ENCODE measurements at regions not wholly inside any gene's neighbourhood (a gene's known extent, or its start where the extent isn't known, plus 50 kb on each side); places are given as distances from the start of the nearest gene placed in this dataset.

DNA sequence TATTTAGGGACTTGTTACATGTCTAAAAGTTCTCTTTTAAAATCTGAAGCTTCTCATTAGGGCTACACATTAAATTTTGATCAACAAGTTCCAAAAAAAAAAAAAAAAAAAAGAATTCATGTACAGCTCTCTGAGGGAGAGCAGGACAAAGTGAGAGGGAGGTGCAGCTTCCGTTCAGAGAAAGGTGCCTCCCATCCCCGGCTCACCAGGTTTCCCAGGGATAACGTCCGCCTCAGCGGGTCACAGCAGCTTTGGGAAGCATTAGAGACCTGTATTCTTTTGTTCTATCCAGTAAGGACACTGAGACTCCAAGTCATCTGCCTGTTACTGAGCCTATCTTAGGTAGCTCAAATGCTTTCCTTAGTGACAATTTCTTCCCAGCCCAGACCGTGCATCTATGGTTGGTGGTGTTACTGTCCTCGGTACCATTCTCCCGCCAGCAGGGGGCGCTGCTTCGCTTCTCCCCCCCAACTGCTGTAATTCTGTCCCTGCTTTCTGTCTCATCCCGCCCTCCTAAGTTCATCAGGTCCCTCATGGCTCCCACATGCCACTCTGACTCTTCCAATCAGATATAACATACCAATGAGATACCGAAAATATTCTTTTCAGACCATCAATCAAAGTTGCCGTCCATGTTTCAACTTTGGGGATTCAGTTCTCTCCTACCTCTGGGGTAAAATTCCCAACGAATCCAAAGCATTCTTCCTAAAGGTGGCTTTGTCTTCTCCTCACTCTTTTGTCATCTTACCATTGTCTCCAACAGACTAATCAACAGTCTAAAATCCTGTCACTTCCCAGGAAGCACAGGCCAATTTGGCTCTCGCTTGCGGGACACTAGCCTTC is 466.5 kb downstream of the METTL4 start:
- Mint-ChIP-seq H3K27ac (no peak overlapping the region), H3K9me3 (peaks cover 10% of the 10 kb centered on the region), H3K36me3 (no peaks in the 10 kb centered on the region), H3K4me3 (no peak overlapping the region), H3K27me3 (ENCODE audit: low read depth) (peaks cover 2% of the 10 kb centered on the region), H3K4me1 (peaks cover 9% of the 10 kb centered on the region)
- TF ChIP-seq, protein P1, sequence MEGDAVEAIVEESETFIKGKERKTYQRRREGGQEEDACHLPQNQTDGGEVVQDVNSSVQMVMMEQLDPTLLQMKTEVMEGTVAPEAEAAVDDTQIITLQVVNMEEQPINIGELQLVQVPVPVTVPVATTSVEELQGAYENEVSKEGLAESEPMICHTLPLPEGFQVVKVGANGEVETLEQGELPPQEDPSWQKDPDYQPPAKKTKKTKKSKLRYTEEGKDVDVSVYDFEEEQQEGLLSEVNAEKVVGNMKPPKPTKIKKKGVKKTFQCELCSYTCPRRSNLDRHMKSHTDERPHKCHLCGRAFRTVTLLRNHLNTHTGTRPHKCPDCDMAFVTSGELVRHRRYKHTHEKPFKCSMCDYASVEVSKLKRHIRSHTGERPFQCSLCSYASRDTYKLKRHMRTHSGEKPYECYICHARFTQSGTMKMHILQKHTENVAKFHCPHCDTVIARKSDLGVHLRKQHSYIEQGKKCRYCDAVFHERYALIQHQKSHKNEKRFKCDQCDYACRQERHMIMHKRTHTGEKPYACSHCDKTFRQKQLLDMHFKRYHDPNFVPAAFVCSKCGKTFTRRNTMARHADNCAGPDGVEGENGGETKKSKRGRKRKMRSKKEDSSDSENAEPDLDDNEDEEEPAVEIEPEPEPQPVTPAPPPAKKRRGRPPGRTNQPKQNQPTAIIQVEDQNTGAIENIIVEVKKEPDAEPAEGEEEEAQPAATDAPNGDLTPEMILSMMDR (IDR thresholded peaks at IDR 0.05; ENCODE audit: unreplicated experiment): peak; percentile 84
- DNase-seq (ENCODE audit: low spot score in 2 of 2, unreplicated experiment in 2 of 2): peak in 1 of 2 experiments; percentile 47

DNA sequence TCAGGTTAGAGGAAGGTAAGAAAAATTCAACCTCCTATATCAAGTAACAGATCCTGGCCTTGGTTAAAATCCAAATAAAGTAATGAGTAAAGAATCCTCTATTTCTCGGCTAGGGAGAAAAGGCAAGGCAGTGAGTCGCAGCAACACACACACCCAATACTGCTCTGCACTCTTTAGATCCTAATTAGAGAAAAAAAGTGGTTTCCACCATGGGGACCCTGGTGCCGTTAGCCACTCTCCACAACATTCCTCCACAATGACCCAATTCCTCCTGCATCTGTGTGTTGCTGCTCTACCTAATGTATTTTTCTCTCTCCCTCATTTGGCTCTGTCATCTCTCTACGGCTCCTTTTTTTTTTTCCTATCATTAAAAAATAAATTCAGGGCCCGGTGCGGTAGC is 462.7 kb downstream of the METTL4 start:
- H3K27me3 Mint-ChIP-seq (ENCODE audit: low read depth): peaks cover 4% of the 10 kb centered on the region
- H3K36me3 Mint-ChIP-seq: no peaks in the 10 kb centered on the region
- no peak for DNase-seq (ENCODE audit: low spot score in 2 of 2, unreplicated experiment in 2 of 2)
- no peaks in the 10 kb centered on the region for H3K9me3 Mint-ChIP-seq
- peak overlapping the region; percentile 71 for H3K27ac Mint-ChIP-seq
- peaks cover 16% of the 10 kb centered on the region for H3K4me1 Mint-ChIP-seq
- H3K4me3 Mint-ChIP-seq: no peak overlapping the region
- TF ChIP-seq, protein P1 (IDR thresholded peaks at IDR 0.05; ENCODE audit: unreplicated experiment): no peak

DNA sequence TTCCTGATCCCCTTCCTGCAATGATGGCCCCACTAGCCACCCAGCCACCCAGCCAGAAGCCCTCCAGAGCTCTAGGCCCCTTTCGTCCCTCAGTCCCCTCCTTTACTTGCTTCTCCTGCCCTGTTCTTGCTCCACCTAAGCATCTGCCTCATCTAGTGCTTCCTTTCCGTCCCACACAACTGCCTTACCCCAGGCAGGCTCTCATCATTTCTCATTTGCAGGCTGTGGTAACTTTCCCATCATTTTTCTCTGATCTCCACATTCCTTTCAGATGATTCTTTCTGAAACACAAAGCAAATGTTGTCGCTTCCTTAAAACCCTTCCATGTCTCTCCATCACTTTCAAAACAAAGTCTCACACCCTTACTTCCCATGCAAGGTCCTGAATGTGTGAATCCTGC is 459.8 kb downstream of the METTL4 start:
- Mint-ChIP-seq H3K4me1 (peaks cover 16% of the 10 kb centered on the region), H3K4me3 (no peak overlapping the region), H3K36me3 (no peaks in the 10 kb centered on the region), H3K9me3 (no peaks in the 10 kb centered on the region), H3K27ac (no peak overlapping the region), H3K27me3 (ENCODE audit: low read depth) (peaks cover 5% of the 10 kb centered on the region)
- no peak for DNase-seq (ENCODE audit: low spot score in 2 of 2, unreplicated experiment in 2 of 2)
- TF ChIP-seq, protein P1 (IDR thresholded peaks at IDR 0.05; ENCODE audit: unreplicated experiment): no peak

DNA sequence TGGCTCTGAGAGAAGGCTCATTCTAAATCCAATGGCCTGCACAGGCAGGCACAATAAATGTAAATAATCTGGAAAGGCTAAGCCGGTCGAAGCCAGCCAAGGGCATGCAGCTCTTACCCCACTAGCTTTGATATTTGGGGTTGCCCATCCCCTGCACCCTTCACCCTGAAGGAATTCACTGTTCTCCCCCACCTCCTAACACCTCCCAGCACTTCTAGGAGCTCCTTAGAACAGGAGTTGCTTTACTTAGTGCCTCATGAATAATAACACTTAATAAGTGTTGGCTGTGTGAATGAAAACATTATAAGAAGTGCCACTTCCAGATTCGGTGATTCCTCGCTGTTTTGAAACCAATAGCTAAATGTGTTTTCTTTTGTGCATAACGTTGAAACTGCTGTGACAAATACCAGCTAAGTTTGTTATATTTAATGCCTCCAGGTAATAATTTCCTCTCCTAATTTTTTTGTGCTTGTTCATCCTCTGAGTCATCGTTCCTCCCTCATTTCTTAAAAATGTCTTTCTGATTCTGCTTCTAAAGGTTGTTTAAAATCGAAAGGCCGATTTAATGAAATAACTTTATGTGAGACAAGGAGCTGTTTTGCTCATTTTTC is 458.8 kb downstream of the METTL4 start:
- no peak overlapping the region for H3K4me3 Mint-ChIP-seq
- TF ChIP-seq, protein P1 (IDR thresholded peaks at IDR 0.05; ENCODE audit: unreplicated experiment): no peak

DNA sequence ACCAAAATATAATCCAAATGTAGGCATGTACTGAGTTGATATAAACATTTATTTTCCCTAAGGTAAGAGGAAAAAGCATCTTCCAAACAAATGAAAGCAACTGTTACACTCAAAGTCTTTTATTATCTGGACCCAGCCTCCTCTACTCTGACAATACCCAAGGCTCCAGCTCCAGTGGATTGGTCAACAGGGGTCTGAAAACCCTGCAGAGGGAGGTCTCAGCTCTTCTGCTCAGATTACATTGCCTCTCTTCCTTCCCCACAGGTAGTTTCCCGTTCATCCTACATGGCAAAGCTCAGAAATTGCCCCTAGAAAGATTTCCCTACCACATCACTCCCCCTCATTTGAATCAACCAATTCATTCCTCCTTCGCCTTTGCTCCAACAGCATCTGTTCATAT is 457.0 kb downstream of the METTL4 start:
- no peak for DNase-seq (ENCODE audit: low spot score in 2 of 2, unreplicated experiment in 2 of 2)
- H3K36me3 Mint-ChIP-seq: no peaks in the 10 kb centered on the region
- H3K27ac Mint-ChIP-seq: no peak overlapping the region
- peaks cover 7% of the 10 kb centered on the region for H3K4me1 Mint-ChIP-seq
- peaks cover 5% of the 10 kb centered on the region for H3K27me3 Mint-ChIP-seq (ENCODE audit: low read depth)
- H3K4me3 Mint-ChIP-seq: no peak overlapping the region
- TF ChIP-seq, protein P1 (IDR thresholded peaks at IDR 0.05; ENCODE audit: unreplicated experiment): no peak
- H3K9me3 Mint-ChIP-seq: no peaks in the 10 kb centered on the region

More for the DNA sequence above, 458.8 kb downstream of the METTL4 start:
- no peaks in the 10 kb centered on the region for H3K36me3 Mint-ChIP-seq
- H3K4me1 Mint-ChIP-seq: peaks cover 16% of the 10 kb centered on the region
- DNase-seq (ENCODE audit: low spot score in 2 of 2, unreplicated experiment in 2 of 2): no peak
- no peak overlapping the region for H3K27ac Mint-ChIP-seq
- peaks cover 5% of the 10 kb centered on the region for H3K27me3 Mint-ChIP-seq (ENCODE audit: low read depth)
- H3K9me3 Mint-ChIP-seq: no peaks in the 10 kb centered on the region

Measured in mesothelial cell of epicardium (in vitro differentiated cells).